GM21447 (cell line): ENCODE measurements at regions not wholly inside any gene's neighbourhood (a gene's known extent, or its start where the extent isn't known, plus 50 kb on each side); places are given as distances from the start of the nearest gene placed in this dataset.

Experiments
- ATAC-seq: cut with Tn5 transposase; IDR thresholded peaks from one replicate; pipeline ENCODE4 v1.9.1; 2021; ENCODE audit not compliant: unreplicated experiment

DNA sequence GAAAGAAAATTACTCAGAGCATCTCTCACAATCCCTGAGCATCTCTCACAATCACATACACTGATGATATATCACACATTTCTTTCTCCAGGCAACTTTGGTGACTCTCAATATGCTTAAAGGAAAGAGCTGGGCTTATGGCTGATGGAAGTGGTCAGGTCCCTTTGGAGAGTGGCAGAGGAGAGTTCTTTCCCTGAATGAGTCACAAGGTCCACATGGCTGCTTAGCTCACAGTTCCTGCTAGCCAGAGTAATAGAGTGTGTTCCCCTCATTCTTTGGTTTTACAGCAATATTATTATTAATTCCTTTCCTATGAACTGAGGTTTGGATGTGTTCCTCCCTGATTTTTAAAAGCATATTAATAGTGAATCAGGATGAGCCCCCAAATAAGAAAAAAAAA, 287.4 kb downstream of the C7orf25 start:
- ATAC-seq, result no peak

DNA sequence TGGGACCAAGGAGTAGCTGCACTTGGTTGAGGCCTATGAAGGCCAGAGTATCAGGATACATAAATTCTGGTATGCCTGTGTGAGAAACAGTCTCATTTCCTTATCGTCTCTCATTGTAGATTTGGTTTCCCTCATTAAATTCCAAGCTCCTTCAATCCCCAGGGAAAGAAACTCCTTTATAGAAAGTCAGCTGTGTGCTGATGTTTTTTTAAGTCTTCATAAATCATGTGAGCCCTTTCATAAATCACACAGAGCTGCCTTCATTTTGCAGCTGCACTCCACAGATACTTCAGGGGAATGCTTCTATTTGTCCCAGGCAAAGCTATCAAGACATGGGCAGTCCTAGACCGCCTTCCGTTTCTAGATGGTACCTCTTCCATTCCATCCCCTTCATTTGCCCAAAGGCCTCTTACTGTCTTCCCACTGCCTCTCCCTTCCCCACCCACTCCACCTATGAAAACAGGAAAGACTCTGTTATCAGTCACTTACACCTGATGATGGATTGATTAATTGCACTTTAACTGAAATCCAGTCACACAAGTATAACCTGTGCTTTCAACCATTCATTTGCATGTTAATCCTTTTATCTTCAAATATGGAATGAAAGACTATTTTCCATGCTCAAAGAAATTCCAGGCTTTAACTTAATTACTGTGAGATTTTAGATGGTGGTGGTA, 290.2 kb downstream of the C7orf25 start:
- ATAC-seq, result no peak

DNA sequence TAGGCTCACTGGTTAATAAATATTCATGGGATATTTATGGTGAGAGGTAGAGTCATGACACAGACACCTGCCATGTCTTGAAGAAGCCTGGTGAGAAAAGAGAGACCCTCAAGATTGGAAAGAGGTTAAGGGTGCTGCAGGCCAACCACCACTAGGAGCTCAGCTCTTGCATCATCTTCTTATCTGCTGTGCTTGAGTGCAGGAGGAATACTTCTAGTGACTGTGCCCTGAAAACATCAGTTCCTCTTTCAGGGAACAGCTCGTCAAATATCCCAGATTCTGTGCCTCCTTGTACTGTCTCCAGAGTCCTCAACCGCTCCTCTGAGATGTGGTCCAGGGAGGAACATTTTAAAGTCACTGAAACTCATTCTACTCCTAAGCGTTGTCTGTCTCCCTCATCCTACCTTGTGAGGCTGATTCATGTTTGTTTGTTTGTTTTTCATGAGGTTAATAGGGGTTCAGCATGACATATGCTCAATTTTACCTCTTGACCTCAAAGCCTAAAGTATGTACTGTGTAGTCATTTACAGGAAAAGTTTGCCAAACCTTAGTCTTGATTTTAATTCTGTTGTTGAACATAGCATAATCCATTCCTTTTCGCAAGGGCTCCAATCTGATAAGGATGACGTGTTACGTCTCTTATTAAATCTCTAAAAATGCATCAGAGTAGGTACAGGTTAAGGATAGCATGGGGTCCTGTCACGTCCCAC, 293.1 kb downstream of the C7orf25 start:
- ATAC-seq, result no peak

DNA sequence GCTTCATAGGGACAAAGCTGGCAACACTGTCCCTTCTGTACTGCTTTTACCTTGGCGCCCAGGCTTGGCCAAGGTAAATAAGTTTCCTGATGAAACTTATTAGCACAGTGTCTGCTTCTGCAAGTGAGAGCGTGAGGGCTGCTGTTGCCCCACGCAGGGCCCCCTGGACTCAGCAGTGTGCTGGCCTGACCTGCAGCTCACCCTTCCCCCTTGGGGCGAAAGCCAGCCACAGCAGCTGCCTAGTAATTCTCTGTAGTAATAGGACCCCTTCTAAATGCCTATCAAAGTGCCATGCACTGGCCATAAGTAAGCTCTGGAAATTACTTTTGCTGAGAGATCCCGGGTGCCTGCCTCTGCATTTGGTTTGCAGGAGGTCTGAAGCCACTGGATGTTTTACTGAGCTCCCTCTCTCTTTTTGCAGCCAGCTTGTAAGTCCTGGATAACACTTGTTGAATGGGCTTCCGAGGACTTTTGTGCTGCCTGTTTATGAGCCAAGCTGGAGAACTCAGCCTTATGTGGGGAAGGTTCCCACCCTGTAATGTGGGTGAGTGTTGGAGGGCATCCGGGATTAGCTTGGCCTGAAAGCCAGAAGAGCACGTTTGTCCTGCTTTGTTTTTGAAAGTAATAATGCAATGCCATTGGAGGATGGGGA, 293.9 kb downstream of the C7orf25 start:
- ATAC-seq, result no peak

DNA sequence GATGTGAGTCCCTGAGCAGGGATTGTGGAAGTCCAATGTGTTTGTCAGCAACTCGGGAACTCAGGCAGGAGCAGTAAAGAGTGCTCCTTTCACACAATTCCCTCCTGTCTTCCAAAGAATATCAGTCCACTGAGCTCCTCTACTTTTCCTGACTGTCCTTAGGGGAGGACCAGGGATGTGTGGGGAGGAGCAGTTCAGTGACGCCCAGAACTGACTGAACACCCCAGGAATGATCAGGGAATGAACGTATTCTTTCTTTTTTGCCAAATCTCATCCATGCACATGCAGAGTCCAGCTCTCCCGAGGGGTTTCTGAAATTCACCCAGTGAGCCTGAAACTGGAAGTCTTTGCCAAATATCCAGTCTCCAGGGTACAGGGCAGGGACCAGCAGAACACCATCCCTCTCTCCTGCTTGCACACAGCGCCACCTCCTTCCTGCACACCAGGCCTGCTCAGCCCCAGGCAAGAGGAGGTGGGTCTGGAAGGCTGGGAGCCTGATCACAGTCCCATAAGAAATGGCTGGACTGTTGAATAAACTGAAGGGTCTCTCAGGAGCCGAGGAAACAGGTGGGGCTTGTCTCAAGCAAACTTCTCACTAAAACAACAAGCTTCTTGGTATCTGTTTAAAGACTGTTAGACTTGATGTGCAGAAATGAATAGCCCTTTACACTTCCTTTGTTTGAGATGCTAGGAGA, 294.7 kb downstream of the C7orf25 start:
- no peak for ATAC-seq

DNA sequence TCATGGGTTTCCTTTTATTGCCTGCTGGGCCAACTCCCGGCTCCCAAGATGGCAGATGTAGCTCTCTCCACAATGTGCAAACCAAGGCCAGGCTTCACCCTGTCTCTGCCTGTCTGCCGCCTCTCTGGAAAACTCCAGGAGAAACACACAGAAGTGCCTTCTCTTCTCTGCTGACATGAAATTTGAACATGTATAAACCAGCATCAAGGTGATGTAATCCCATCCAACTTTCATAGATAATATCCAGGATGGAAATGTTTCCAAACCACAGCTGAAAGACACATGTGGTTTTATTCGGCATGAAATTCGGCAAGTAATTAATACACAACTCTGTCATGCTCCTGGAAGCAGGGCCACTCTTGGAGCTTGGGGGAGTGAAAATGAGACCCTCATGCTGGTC, 297.2 kb downstream of the C7orf25 start:
- no peak for ATAC-seq

DNA sequence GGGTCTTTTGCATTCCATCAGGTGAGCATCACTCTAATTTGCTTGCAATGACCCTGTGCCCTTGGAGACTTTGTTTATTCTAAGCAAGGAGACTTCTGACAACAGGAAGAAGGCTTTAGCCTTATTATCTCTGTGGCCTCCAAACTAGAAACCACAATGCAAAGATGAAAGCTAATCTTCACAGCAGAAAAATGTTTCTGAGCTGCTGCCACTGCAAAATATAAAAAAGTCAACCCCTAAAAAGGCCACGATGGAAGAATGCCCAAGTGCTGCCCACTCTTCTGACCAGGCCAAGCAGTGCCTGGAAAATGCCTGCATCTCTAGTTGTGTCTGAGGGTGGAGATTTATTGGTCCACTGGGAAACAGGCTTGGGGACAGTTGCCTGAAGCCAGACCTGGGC, 299.9 kb downstream of the C7orf25 start:
- ATAC-seq, result no peak

DNA sequence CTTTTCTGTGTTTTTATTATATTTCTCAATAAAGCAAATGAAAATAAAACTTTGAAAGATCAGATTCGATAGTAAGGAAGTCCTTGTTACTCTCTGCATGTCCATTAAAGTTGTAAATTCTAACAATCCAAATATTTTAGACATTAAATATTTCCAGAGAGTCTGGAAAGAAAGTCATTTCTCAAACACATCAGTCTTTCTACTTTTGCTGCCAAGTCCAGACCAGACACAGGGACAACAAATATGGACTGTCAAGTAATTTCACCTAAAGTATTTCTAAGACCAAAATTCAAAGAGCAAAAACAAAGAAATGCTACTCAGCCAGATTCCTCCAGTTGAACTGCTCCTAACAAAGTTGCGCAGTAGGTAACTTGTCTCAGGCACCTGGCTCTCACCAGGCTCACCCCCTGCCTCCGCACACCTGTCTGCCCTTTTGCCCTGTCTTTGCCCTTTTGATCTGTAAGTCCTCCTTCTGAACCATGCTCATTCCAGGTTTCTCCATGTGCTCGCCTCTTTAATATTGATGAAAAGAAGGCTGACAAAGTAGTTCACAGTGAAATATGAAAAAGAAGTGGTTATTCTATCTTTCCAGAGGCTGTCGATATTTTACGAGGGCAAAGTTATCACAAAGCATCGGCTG, 300.5 kb downstream of the C7orf25 start:
- ATAC-seq, result no peak

DNA sequence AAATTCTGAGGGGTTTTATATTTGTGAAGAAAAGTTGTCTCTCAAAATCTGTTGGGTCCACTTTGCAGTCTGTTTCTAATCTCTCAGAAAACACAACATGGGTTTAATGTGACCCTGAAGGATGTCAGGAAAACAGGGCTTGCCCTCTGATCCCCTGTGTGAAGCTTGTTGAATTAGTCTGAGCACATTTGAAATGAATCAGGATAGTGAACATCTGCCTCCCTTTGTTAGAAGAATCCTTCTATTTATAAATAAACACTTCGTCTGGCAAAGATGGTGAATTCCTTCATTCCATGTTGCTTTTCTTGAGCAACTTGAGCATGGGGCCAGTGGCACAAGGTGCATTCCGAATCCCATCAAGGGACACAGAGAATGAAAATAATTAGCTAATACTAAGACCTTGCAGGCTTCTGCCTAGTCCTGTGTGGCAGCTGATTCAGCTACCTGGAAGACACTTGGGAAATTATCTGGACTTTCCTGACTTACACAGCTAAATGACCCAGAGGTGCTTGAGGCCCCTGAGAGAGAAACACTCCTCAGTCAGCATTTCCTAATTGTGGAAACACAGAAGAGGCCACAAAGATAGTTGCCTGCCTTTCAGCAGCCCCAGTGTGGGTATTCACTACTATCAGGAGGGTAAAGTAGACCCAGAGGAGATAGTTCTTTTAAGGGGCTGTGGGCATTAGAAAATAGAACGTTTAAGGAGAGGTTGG, 305.5 kb downstream of the C7orf25 start:
- ATAC-seq, result no peak

DNA sequence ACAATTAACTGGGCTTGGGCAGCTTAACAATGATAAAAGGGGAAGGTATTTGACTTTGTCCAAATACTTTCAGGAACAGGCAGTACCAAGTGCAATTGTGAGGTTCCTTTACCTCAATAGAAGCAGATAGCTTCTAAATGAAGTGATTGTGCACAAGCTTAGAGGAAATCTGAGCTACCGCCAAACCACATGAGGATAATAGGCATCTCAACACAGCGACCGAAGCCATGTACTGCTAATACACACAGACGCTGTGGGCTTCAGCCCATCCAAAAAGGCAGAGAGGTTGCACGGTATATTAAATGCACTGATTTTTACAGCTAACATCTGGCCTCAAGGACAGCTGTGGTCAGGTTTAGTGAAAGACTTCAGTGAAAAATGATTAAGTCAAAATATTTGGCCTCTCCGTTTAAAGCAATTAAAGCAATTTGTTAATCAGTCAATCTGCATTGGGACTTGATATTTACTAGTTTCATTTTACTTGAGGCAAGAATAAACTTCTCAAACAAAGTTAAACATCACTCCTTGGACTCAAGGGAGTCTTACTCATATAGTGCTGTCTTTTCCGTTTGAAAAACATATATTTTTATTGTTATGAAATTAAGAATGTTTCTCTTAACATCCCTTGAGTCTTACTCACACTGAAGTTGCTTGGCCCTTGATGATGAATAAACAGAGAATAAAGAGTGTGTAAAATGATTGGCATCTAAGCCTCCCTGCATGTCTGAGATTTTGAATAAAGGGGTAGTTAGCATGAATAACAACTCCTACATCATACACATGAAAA, 306.3 kb downstream of the C7orf25 start:
- no peak for ATAC-seq

DNA sequence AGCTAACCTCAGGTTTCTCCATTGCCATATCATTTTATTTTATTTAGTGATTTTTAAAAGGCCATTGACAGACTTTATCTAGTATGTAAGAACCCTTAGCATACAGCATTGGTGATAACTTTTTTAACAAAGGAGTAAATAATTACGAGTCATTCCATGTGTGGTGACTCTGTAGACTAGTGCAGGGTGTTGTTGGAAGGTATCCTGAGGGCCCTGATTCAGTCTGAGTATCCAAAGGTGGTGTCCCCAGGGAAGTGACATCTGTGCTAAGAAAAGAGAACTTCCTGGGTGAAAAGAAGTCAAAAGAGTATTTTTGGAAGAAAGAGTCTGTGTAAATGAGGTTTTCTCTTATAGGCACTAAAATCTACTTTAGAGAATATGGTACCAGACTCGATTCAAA, 308.4 kb downstream of the C7orf25 start:
- no peak for ATAC-seq

DNA sequence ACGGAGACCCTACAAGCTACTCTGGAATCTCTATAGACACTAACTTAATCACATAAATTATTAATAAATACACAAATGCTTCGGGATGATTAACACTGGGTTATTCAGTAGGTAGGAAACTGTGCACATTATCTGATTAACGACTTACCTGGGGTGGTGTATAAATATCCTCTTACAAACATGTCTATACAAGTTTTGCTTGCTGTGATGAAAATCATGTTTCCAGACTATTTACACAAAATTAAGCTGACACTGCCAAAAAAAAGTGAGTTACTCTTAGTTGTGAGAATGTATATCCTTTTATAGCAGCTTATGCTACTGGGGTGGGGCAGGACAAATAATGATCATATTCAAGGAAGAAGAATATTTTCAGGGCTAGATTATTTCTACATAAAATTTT, 314.6 kb downstream of the C7orf25 start:
- no peak for ATAC-seq

DNA sequence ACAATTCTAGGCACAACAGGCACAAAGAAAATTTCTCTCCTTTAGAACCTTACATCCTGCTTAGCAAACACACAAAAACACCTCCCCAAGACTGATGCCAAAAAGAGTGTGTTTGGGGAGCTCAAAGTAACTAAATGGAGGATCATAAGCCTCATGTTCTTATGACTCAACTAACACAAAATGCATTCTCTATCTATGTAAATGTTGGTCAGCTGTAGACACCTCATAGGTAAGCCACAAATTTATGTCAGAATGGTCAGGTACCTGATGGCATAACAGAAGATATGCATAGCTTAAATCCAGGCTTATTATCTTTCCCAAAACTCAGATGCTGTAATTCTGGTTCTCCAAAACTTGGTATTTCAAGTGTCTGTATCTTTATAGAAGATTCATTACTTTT, 315.1 kb downstream of the C7orf25 start:
- ATAC-seq, result no peak

DNA sequence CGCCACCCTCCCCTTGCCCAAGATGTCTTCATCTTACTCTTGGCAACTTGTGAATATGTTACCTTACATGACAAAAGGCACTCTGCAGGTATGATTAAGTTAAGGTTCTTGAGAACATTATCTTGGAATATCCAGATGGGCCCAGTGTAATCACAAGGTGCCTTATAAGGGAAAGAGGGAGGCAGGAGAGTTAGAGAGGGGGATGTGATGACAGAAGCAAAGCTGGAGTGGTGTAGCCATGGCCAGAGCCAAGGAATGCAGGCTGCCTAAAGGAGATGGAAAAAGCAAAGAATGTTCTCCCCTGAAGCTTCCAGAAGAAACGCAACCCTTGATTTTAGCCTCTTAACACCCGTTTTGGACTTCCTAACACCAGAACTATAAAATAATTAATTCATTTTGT, 318.0 kb downstream of the C7orf25 start:
- ATAC-seq, result no peak

DNA sequence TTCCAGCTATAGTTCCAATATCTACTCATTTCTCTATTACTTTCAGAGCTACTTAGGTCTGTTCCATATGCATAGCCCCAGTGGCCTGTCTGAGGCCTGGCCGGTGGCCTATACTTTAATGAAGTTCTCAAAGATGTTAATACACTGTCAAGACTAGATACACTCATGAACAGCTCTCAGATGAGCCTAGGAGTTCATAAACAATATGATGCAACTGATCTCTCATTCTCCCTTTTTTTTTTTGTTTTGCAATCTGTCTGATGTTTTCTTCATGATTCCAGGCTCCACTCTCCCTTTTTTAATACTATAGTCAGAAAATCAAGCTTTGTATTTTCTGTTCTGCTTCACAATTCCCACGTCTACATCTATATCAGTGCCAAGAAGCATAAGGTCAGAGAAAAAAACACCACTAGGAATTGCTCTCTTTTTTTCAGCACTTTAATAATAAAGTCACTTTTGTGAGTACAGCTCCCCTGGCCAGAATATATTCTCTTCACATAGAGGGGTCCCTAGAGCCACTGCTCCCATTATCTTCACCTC, 321.0 kb downstream of the C7orf25 start:
- ATAC-seq, result no peak

DNA sequence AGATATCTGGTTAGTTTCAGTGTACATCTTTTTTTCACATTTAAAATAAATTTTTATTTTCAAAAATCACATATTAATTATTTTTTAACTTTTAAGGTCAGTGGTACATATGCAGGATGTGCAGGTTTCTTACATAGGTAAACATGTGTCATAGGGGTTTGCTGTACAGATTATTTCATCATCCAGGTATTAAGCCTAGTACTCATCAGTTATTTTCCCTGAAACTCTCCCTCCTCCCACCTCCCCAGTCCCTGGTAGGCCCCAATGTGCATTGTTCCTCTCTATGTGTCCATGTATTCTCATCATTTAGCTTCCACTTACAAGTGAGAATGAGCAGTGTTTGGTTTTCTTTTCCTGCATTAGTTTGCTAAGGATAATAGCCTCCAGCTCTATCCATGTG, 323.0 kb downstream of the C7orf25 start:
- no peak for ATAC-seq

DNA sequence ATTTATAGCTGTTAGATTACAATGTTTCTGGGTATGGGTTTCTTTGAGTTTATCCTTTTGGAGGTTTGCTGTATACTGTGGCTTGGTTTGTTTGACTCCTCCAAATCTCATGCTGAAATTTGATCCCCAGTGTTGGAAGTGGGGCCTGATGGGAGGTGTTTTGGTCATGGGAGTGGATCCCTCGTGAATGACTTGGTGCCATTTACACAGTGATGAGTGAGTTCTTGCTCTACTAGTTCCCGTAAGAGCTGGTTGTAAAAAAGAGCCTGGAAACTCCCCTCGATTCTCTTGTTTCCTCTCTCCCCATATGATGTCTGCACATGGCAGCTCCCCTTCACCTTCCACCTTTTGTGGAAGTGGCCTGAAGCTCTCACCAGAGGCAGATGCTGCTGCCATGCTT, 324.1 kb downstream of the C7orf25 start:
- ATAC-seq, result no peak

DNA sequence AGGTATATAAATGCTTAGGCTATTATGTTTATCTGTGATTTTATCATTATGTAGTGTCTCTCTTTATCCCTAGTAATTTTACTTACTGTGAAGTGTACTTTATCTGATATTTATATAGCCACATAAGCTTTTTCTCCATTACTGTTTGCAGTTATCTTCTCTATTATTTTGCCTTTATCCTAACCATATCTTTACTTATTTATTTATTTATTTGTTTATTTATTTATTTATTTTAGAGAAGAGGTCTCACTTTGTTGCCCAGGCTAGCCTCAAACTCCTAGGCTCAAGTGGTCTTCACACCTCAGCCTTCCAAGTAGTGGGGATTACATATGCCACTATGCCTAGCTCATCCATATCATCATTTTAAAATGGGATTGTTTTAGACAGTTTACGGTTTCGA, 331.8 kb downstream of the C7orf25 start:
- ATAC-seq, result no peak

DNA sequence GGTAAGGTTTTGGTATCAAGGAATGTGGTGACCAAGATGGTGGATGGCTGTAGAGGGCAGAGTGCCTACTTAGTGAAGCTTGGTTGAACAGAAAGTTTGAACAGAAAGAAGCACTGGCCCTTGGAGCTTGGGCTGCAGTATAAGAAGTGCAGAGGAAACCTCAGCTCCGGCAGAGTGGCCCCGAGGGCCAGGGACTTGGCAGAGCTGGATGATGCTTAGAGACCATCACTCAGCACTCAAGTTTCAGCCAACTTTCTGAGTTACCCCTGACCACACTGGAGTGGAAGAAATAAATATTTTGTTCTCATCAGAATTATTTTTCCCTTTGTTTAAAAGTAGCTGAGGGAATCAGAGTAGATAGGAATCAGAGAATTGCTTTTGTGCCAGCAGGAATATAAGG, 336.7 kb downstream of the C7orf25 start:
- no peak for ATAC-seq

DNA sequence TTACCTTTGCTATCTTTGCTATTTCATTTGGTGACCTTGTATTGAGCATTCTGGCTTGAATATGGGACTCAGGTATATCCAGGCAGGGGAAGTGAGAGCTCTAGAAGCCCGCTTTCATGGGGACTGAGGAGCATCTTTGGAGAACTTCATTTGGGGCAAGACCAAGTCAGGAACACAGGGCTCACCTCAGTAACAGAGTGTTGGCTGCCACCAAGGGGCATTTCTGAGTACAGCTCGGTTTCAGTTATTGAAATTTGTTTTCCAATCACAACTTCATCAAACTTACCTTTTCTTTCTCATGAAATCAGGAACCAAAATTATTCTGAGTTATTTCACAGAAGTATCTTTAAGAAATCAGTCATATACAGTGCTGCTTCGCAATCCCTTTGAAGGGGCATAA, 337.2 kb downstream of the C7orf25 start:
- no peak for ATAC-seq
